HEK293 (cell line): ENCODE measurements at regions not wholly inside any gene's neighbourhood (a gene's known extent, or its start where the extent isn't known, plus 50 kb on each side); places are given as distances from the start of the nearest gene placed in this dataset.

Source experiments
- CTCF ChIP-seq: fragments of 450-650 bp; formaldehyde crosslinking; IDR thresholded peaks from 2 replicates; pipeline ENCODE4 v1.5.1; 2016; ENCODE audit warnings: missing biosample characterization, missing genetic modification characterization
- HOXA7 ChIP-seq: sonication (generic); formaldehyde crosslinking; IDR thresholded peaks from 2 replicates; pipeline ENCODE4 v1.8.1; 2022; ENCODE audit warnings: missing genetic modification reagents, borderline replicate concordance
- SP2 ChIP-seq: fragments of 450-650 bp; formaldehyde crosslinking; IDR thresholded peaks from 2 replicates; pipeline ENCODE4 v1.5.1; 2016; ENCODE audit warnings: missing biosample characterization, missing genetic modification characterization
- ZBTB1 ChIP-seq: fragments of 450-650 bp; formaldehyde crosslinking; IDR thresholded peaks from 2 replicates; pipeline ENCODE4 v1.5.1; 2016; ENCODE audit warnings: missing biosample characterization, missing genetic modification characterization
- ZNF544 ChIP-seq: fragments of 450-650 bp; formaldehyde crosslinking; IDR thresholded peaks from 2 replicates; pipeline ENCODE4 v1.5.0; 2017; ENCODE audit warnings: missing biosample characterization, missing genetic modification characterization
- ZNF747 ChIP-seq: fragments of 450-650 bp; formaldehyde crosslinking; IDR thresholded peaks from 2 replicates; pipeline ENCODE4 v1.5.1; 2016; ENCODE audit warnings: missing biosample characterization, missing genetic modification characterization
- ZNF777 ChIP-seq: fragments of 450-650 bp; formaldehyde crosslinking; IDR thresholded peaks from 2 replicates; pipeline ENCODE4 v1.5.1; 2017; ENCODE audit warnings: missing biosample characterization, missing genetic modification characterization, borderline replicate concordance
- TF ChIP-seq, protein P1 (sequence below): fragments of 450-650 bp; formaldehyde crosslinking; IDR thresholded peaks from 2 replicates; pipeline ENCODE4 v1.5.1; 2016; ENCODE audit warnings: missing biosample characterization, missing genetic modification characterization, low read depth

DNA sequence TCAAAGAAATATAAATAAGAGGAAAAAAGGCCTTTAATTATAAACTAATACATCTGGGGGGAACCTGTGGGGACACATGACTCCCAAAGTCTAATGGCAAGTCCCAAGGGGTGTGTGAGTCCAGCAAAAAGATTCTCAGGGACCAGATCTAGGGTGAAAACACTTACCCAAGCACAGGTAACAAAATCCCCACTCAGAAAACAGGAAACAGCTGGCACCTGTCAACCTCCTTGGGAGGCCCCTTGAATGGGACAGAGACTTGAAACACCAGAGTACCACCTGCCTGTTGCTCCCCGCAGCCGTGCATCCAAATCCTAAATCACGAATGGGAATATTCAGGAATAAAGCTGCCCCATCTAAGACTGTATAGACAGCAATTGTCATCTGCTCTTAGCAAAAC, 461.2 kb upstream of the CDH5 start:
- TF ChIP-seq ZNF777 (tag by site-specific recombination) (no peak), ZNF747 (no peak), CTCF (tag by site-specific recombination) (no peak), ZBTB1 (tag by site-specific recombination) (no peak), SP2 (tag by site-specific recombination) (no peak), ZNF544 (tag by site-specific recombination) (no peak), HOXA7 (CRISPR knock-in tag) (no peak)
- TF ChIP-seq, protein P1, sequence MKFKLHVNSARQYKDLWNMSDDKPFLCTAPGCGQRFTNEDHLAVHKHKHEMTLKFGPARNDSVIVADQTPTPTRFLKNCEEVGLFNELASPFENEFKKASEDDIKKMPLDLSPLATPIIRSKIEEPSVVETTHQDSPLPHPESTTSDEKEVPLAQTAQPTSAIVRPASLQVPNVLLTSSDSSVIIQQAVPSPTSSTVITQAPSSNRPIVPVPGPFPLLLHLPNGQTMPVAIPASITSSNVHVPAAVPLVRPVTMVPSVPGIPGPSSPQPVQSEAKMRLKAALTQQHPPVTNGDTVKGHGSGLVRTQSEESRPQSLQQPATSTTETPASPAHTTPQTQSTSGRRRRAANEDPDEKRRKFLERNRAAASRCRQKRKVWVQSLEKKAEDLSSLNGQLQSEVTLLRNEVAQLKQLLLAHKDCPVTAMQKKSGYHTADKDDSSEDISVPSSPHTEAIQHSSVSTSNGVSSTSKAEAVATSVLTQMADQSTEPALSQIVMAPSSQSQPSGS (tag by site-specific recombination): no peak
